ENCODE measurements at regions not wholly inside any gene's neighbourhood (a gene's known extent, or its start where the extent isn't known, plus 50 kb on each side); places are given as distances from the start of the nearest gene placed in this dataset.

DNA sequence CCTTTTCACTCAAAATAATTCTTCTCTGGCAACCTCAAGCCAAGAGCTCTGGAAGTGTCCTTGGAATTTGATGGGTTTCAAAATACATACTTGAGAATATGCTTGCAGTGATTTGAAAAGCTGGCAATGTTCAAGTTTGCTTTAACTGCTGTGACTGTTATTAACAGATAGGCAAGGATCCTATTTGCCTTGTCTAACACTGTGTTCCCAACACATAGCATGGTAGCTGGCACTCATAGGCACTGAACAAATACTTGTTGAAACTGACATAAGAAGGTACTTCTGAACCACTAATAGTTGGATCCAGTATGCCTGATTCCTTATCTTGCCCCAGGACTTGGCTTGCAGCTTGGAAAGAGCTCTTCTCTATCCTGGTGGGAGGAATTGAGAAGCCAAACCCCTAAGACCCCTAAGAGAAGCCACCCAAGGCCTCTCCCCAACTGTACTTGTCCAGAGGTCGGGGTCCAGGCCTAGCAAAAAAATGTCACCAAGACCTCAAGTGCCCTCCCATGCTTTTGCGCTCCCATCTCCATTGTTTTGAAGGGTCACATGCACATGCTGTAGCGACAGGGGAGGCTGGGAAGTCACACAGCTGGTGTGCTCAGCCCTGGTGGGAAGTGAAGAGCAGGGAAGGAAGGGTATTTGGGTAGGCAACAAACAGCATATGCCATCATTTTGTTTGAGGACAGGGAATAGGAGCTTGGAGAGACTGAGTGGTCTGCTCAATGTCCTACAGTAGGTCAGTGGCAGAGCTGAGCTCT lies 118.4 kb upstream of the HAAO start:
- Histone ChIP-seq H3K27me3 (ENCODE audit: control insufficient read depth, insufficient read depth, low read length) (peaks cover 2% of the 10 kb centered on the region), H3K27ac (ENCODE audit: low read depth, low read length) (no peak overlapping the region), H3K4me3 (ENCODE audit: low read depth, low read length) (no peak overlapping the region), H3K9me3 (ENCODE audit: control insufficient read depth, insufficient read depth, low read length) (no peaks in the 10 kb centered on the region)
- CTCF ChIA-PET = interaction anchor here (0.6 kb wide), 1 partner anchor 84 kb away, joined by 3 read pairs; no protein-coding TSS in a partner anchor
- POLR2A ChIA-PET = no interaction called here
- no peak for DNase-seq (ENCODE audit: low read depth, low spot score)
- TF ChIP-seq, protein P1, sequence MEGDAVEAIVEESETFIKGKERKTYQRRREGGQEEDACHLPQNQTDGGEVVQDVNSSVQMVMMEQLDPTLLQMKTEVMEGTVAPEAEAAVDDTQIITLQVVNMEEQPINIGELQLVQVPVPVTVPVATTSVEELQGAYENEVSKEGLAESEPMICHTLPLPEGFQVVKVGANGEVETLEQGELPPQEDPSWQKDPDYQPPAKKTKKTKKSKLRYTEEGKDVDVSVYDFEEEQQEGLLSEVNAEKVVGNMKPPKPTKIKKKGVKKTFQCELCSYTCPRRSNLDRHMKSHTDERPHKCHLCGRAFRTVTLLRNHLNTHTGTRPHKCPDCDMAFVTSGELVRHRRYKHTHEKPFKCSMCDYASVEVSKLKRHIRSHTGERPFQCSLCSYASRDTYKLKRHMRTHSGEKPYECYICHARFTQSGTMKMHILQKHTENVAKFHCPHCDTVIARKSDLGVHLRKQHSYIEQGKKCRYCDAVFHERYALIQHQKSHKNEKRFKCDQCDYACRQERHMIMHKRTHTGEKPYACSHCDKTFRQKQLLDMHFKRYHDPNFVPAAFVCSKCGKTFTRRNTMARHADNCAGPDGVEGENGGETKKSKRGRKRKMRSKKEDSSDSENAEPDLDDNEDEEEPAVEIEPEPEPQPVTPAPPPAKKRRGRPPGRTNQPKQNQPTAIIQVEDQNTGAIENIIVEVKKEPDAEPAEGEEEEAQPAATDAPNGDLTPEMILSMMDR (IDR thresholded peaks at IDR 0.05; ENCODE audit: low read depth, low read length) = no peak

GRCh38 chr2:42909966-42910365 lies 117.6 kb upstream of the HAAO start:
- Histone ChIP-seq H3K27ac (ENCODE audit: low read depth, low read length) (no peak overlapping the region), H3K9me3 (ENCODE audit: control insufficient read depth, insufficient read depth, low read length) (no peaks in the 10 kb centered on the region), H3K27me3 (ENCODE audit: control insufficient read depth, insufficient read depth, low read length) (peaks cover 2% of the 10 kb centered on the region), H3K4me3 (ENCODE audit: low read depth, low read length) (no peak overlapping the region)
- CTCF ChIA-PET = no interaction called here
- TF ChIP-seq, protein P1 (IDR thresholded peaks at IDR 0.05; ENCODE audit: low read depth, low read length) = no peak
- no peak for DNase-seq (ENCODE audit: low read depth, low spot score)
- POLR2A ChIA-PET = no interaction called here

- TF ChIP-seq, protein P1 (IDR thresholded peaks at IDR 0.05; ENCODE audit: low read depth, low read length) = no peak
- Histone ChIP-seq H3K27ac (ENCODE audit: low read depth, low read length) (no peak overlapping the region), H3K4me3 (ENCODE audit: low read depth, low read length) (no peak overlapping the region), H3K27me3 (ENCODE audit: control insufficient read depth, insufficient read depth, low read length) (peaks cover 2% of the 10 kb centered on the region), H3K9me3 (ENCODE audit: control insufficient read depth, insufficient read depth, low read length) (no peaks in the 10 kb centered on the region)
- ChIA-PET CTCF (no interaction called here), POLR2A (interaction anchor here (0.6 to 1.0 kb wide), 2 partner anchors 21 to 318 kb away, joined by 3 read pairs; partner anchors contain the start of gene ZFP36L2)
- no peak for DNase-seq (ENCODE audit: low read depth, low spot score)
Observed at GRCh38 chr2:42908518-42909200, 116.3 kb upstream of the HAAO start.

DNA sequence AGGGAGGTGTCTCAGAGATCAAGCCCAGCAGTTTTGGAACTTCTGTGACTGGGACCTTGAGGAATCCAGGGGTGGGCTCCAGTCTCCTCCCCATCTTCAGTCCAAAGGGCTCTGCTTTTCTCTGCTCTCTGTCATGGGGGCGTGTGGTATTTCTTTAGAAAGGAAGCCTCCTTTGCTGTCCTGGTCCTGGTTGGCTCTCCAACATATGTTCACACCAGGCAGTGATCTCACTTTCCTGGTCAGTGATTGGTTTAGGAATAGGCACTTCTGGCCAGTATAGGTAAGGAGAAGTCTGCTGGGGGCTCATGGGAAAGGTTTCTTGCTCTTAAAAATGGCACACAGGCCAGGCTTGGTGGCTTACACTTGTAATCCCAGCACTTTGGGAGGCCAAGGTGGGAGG lies 115.5 kb upstream of the HAAO start:
- Histone ChIP-seq H3K27me3 (ENCODE audit: control insufficient read depth, insufficient read depth, low read length) (peaks cover 2% of the 10 kb centered on the region), H3K27ac (ENCODE audit: low read depth, low read length) (no peak overlapping the region), H3K4me3 (ENCODE audit: low read depth, low read length) (no peak overlapping the region), H3K9me3 (ENCODE audit: control insufficient read depth, insufficient read depth, low read length) (no peaks in the 10 kb centered on the region)
- TF ChIP-seq, protein P1 (IDR thresholded peaks at IDR 0.05; ENCODE audit: low read depth, low read length) = no peak
- DNase-seq (ENCODE audit: low read depth, low spot score) = no peak
- POLR2A ChIA-PET = no interaction called here
- CTCF ChIA-PET = interaction anchor here (0.6 kb wide), 1 partner anchor 81 kb away, joined by 3 read pairs; no protein-coding TSS in a partner anchor

Measured in AG04450 (cell line).